ENCODE measurements at regions not wholly inside any gene's neighbourhood (a gene's known extent, or its start where the extent isn't known, plus 50 kb on each side); places are given as distances from the start of the nearest gene placed in this dataset.

DNA sequence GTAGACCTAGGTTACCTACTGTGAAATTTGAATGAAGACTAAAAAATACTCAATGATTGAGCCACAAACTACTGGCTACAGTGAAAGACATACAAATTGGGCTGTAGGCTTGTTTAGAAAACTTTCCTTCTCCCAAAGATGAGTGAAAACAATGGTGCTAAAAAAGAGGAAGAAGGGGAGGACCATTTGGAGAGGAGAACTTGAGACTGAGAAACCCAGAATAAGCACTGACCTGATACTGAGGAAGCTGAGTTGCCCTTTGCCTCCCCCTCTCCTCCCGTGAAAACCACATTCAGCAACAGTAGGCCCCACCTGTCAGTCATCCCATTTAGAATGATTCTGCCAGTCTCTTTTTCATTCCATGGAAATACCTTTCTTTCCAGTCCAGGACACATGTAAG is 484.0 kb upstream of the TGFBR2 start:
- DNase-seq, result no peak

DNA sequence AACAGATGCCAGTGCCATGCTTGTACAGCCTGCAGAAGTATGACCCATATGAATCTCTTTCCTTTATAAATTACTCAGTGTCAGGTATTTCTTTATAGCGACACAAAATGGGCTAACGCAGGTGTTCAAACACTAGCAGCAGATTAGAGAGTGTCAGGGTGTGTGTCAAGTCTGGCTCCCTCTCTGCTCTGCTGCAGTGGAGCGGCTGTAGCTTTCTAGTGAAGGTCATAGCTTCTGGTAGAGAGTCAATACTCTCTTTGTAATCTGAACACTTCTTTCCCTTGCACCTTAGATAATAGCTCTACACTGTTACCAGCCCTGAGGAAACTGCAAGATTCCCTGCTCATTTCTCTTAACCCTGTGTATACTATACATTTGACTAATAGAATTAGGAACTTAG is 483.2 kb upstream of the TGFBR2 start:
- DNase-seq, result no peak

DNA sequence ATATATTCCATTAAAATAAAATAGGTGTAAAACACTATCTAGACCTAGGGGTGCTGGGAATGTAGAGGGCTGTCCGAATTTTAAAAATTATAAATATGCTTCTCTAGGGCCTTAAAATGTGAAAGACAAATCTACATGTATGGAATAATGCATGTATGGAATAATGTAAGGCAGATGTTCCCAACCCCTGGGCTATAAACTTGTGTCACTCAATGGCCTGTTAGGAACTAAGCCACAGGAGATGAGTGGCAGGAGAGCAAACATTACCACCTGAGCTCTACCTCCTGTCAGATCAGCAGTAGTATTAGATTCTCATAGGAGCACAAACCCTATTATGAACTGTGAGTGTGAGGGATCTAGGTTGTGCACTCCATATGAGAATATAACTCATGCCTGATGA is 482.6 kb upstream of the TGFBR2 start:
- no peak for DNase-seq

DNA sequence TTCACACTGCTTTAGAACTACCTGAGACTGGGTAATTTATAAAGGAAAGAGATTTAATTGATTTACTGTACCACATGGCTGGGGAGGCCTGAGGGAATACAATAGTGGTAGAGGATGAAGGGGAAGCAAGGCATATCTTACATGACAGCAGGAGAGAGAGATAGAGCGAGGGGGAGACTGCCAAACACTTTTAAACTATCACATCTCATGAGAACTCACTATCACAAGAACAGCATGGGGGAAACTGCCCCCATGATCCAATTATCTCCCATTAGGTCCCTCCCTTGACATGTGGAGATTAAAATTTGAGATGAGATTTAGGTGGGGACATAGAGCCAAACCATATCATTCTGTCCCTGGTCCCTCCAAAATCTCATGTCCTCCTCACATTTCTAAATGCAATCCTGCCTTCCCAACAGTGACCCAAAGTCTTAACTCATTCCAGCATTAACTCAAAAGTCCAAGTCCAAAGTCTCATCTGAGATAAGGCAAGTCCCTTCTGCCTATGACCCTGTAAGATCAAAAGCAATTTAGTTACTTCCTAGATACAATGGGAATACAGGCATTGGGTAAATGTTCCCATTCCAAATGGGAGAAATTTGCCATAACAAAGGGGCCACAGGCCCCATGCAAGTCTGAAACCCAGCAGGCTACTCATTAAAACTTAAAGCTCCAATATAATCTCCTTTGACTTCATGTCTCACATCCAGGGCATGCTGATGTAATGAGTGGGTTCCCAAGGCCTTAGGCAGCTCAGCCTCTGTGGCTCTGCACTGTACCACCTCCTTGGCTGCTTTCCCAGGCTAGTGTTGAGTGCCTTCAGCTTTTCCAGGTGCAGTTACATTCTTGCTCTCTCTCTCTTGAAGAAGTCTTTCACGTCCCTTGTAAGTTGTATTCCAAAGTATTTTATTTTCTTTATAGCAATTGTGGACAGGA is 481.7 kb upstream of the TGFBR2 start:
- peak; percentile 56 for DNase-seq

DNA sequence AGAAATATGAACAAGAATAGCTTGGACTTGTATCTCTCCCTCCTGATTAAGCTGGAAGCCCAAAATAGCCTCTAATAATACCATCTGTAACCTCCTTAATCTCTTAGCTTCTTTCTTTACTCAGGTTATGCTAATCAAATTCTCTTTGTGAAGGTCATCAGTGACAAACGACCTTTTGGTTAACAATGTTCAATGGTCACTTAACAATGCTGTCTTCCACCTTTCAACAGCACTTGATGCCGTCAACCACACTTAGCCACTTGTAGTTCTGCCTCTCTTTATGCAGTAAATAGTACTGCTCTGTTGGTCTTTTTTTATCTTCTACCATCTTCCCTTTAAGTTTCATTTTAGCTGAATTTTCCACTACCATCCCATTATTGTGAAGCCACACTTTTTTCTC is 476.6 kb upstream of the TGFBR2 start:
- no peak for DNase-seq

DNA sequence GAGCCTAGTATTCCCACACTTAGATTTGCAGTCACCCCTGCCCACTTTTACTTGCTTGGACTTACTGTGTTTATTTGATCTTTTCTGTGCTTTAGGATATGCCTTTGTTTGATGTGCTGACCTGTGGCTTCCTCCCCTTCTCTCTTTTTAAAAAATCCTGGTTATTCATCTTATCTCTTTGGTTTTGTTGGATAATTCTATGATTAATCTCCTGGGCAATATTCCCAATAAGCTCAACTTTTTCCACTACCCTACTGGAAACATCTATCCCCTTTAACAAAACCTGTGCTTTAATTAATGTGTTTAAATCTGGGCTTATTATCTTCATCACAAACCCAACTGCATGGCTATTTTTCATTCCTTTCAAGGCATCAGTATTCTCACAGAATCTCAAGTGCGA is 476.0 kb upstream of the TGFBR2 start:
- DNase-seq, result no peak

DNA sequence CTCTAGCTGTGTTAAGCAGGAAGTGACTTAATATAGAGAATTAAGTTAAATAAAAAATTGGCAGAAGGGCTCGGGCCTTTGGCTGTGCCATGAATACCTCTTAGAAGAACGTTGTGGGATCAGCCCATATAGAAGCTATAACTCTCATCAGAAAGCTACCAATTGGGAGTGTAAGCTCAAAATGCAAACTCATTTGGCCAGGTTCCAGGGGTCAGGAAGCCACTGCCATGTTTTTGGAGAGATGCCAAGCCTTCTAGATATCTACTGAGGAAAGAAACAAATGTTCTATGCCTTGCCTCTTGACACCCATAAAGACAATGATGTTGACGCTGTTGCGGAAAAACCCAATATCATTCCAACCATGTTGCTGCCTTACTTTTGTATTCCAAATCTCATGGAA is 475.2 kb upstream of the TGFBR2 start:
- no peak for DNase-seq

DNA sequence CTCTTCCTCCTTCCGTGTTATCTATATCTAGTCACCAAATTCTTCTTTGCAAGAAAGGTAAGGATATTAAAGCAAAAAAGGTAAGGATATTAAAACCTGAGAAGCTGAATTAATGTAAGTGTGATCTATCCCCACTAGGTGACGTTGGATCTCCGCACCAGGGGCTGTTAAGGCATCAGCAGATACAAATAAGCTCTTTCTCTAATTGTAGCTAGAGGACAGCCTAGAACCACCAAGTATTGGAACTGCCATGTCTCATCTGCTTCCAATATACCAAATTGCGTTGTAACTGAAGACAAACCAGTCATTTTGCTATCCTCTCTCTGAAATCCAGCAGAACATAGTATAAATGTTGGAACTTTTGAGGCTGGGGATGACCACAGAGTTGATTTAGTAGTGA is 471.2 kb upstream of the TGFBR2 start:
- DNase-seq, result no peak

DNA sequence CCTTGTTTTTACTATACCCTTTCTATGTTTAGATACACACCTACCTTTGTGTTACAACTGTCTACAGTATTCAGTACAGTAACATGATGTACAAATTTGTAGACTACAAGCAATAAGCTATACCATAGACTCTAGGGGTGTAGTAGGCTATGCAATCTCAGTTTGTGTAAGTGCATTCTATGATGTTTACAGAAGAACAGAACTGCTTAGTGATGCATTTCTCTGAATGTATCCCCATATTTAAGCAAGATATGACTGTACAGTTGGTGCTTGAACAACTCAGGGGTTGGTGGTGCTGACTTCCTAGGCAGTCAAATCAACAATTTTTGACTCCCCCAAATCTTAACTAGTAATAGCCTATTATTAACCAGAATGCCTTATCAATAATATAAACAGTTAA is 467.1 kb upstream of the TGFBR2 start:
- no peak for DNase-seq

DNA sequence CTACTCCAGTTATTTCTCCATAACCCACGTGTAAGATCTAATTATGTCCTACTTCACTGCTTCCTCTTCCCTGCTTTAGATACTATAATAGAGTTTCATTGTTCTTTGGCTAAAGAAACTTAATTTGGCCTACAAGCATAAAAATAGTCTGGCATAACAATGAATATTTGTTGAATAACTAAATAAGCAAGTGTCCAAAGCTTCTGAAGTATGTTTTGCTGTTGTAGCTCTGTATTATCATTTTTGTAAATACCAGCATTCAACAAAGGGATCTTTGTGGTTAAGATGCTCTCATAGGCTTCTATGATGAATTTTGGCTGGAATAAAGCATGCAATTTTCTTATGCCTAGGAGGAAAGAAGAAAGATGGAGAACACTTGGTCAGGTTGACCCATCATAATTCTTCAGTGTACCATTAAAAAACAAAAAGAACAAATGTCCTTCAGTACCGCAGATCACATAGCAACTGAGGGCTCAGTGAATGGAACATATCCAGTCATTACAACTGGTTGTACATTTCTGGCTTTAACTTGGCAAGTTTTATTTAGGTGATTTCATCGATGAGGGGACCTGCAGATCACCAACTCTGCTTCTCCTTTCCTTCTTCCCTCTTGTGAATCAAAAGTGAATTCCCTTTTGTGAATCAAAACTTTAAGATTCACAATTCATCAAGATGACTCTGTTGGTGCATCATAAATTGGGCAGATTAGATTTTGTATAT is 465.9 kb upstream of the TGFBR2 start:
- no peak for DNase-seq

DNA sequence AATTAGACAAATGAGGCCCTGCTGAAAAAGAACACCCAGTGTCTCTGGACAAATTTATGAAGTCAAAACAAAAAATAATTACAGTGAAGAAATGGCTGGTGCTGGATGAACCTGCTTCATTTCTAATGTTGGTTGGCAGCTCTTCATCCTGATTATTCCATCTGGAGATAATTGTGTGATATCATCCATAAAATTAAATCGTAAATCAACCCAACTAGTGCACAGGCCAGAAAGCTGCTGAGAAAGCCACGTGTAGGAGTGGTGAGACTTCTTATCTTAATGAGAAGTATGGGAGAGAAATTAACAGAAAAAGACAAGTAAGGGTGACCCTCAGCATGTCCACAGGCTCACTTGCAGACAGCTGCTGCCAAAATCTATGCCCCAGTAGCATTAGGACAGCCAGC is 465.2 kb upstream of the TGFBR2 start:
- DNase-seq, result no peak

DNA sequence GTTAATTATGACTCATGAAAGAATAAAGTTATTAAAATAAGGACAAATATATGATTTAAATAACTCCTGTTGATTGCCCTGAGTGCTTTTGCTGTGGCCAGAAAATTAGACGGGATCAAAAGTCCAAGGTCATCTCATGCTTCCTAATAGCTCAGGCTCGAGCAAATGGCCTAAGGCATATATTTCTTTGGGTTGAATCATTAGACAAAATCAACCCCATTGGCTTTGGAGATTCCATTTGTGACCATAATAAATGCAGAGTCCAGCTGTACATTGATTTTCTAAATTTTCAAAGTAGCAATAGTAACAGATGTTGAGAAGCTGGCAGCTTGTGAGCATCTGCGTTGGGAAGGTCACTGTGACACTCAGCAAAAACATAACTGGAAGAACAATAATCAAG is 464.5 kb upstream of the TGFBR2 start:
- DNase-seq, result peak; percentile 32

DNA sequence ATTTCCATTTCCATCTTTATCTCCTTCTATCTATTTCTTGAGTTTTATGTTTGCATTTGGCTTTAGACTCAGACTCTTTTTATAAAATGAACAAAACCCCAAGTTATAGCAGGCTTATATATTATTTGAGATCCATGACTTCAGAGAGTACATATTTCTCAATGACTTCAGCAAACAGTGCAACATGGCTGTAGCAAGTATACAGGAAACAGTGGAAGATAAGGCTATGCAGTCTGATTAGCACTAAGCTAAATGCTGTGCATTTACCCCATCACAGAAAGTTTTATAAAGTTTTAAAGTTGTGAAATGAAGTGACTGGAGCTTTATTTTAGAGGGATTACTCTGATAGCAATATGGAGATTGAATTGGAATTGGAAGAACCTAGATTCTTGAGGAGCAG is 463.5 kb upstream of the TGFBR2 start:
- no peak for DNase-seq

DNA sequence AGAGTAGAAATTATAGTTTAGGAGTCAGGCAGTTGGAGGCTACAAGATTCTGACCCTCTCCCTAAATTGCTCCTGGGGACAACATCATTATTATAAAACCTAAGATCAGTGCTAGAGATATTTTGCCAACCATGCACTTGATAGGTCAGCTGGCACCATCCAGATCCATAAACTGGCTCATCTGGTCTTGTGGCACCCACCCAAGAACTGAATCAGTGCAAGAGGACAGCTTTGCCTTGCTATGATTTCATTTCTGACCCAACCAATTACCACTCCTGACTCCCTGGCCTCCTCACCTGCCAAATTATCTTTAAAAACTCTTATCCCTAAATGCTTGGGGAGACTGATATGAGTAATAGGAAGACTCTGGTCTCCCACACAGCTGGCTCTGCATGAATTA is 461.1 kb upstream of the TGFBR2 start:
- peak; percentile 21 for DNase-seq

DNA sequence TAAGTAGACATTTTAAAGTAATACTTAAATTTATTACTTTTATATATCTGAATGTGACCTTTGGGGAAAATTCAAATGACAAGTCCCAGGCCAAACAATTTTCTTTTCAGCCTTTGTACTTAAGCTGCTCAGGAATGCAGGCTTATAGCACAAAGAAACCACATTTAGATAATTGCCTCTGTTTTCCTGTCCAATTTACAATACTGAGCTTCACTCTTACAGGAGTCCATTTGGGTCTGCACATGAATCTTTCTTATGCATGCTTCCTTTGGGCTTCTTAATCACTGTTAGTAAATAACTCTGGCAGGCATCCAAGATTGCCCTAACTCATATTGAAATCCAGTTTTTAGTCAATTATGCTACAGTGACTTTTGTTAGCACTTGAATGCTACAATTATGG is 459.4 kb upstream of the TGFBR2 start:
- DNase-seq, result no peak

DNA sequence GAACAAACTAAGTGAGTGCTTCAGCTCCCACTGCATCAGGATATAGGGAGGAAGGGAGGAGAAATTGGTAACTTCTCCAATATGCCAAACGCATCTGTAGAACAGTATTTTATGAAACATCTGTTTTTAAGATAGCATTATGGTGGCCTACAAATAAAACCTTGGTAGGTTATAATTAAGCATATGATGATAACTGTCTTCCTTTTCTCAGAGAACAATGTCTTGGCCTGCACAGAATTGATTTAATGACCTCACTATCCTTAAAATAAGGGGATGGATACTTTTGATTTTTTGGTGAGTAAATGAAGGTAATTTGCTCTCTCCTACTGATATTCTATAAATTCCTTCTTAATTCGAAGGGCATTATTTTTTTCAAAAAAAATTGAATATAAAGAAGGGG is 451.5 kb upstream of the TGFBR2 start:
- no peak for DNase-seq

DNA sequence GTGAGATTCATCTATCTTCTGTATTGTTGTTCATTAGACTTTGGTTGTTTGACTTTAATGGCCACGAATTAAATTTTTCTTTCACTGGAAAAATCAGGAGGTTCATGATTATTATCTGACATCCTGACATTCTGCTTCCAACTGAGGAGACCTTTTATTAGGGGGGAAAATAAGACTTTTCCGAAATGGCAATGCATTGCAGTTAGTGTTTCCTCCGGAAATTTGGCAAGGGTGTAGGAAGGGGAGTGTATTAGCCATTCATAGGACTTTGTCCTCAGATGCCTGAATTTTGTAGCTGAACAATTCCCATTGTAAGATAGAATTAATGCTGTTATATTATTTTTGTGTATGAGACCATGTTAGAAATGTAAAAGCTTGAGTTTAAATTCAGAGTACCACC is 450.6 kb upstream of the TGFBR2 start:
- no peak for DNase-seq

DNA sequence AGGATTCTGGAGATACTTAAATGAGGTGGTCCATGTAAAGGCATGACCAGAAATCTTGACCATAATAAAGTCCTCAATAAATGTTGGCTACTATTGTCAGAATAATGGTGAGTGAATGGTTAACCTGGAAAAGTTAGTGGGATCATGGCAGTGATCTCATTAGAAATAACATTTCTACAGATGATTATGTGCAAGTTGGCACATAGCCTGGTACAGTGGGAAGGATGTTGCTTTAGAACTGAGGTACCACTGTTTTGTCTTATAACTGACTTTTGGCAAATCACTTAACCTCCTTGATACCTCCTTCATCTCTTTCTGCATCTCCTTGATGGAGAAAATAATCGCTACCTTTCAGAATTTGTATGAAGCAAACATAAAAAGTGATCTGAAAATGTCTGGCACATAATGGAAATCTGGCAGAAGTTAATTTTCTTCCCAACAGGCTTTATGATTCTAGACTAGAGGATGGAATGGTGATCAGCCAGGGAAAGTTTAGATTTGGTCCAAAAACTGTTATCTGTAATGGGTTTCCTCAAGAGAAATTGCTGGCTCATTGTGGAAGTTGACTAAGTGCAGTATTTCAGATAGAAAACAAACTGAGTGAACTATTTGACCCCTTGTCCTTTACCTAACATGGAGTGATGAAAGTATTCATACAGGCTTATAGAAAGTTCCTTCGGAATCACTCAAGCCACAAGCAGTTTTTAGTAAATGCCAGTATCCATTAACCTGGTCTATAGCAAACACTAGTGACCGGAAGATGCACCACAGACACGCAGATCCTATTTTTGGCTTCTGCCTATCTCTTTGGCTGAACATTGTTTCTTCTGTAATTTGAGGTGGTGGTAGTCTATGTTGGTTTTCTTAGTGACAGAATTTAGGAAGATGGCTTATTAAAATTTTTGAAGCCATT is 449.6 kb upstream of the TGFBR2 start:
- DNase-seq, result peak; percentile 6

DNA sequence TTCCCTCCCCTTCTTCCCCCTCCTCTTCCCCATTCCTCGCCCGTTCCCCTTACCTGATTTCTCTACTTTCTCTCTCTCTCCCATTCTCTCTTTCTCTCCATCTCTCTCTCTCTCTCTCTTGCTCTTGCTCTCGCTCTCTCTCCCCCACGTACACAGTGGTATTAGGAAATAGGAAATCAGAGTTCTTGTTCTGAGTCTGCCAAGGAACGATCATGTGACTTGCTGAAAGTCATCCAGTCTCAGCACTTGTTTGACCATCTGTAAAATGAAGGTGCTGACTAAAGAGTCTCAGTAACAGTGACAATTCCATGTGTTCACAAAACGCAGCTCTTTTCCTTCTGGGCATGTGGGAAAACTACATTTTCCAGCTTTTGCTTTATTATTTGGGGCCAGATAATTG is 445.0 kb upstream of the TGFBR2 start:
- no peak for DNase-seq

DNA sequence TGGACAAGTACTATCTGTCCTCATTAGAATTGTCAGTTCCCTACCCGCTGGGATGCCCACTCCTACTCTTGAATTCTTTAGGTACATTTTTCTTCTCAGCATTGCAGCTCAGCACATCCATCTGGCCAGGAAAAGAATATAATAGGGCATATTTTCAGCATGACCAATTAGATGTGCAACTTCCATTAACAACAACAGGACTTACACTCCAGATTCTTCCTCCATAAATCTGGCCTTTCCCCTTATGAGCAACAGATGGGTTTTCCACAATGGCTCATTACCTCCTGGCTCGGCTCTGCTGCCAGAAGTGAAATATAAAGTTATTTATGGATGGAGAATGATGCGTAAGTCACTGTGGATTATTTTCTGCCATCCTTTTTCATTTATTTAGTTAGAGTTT is 443.8 kb upstream of the TGFBR2 start:
- peak; percentile 86 for DNase-seq

DNA sequence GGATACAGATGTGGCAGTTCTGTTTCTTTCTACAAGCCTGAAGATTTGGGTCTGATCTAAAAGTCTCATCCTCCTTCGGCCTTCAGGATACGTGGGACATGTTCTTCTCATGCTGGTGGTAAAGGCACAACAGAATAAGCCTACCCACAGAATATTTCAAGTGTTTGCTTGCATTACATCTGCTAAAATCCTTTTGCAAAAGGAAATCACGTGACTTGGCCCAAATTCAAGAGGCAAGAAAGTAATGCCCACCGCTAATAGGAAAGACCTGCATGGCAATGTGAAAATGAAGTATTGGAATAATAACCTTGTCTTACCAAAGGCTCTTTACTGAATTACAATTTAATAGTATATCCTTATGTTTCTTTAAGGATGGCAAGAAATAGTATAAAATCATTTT is 439.9 kb upstream of the TGFBR2 start:
- no peak for DNase-seq

DNA sequence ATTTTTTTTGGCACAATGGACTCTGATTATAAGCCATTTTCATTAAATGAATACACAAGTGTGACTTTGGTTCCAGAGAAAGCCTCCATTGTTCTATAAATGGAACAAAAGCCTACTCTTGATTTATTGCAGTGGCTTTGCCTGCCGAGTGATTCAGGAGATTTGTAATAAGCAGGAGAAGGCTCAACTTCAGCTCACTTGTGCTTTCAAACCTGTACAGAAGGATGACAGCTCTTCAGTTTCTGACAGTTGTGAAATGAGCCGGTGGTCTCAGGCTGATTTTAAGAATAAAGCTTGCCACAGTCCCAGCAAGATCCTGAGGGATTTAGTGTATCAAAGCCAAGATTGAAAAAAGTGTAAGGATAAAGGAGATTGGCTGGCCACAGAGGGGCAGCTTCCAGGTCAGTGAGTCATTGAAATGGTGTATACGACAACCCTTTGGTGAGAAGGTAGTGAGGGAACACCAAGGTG is 438.8 kb upstream of the TGFBR2 start:
- no peak for DNase-seq

DNA sequence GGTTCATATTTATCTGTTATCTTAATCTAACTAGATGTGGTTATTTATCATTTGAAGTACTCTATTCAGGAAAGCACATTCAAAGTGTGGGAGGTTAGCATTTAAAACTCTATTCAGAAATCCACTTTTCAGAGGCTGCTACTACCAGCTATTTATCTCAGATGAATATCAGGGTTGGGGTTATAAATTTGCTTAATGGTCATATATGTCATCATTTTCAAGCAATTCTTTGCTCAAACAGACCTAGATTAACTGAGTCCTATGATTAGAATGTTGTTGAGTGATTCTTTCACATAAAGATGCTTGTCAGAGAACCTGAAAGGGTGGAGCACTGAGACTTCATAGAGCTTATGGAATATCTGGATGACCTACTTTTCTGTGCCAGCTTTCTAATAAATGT is 436.9 kb upstream of the TGFBR2 start:
- no peak for DNase-seq

All from EL (cell line).